ENCODE measurements at regions not wholly inside any gene's neighbourhood (a gene's known extent, or its start where the extent isn't known, plus 50 kb on each side); places are given as distances from the start of the nearest gene placed in this dataset.

GRCh38 chr10:61263518-61263917 is 189.7 kb downstream of the TMEM26 start:
- Mint-ChIP-seq H3K4me1 (no peaks in the 10 kb centered on the region), H3K27me3 (peaks cover 34% of the 10 kb centered on the region), H3K27ac (no peak overlapping the region), H3K9me3 (ENCODE audit: insufficient read depth) (peaks cover 7% of the 10 kb centered on the region), H3K4me3 (no peak overlapping the region)
- DNase-seq (no peak), ATAC-seq (ENCODE audit: low read depth) (no peak)
- no peak overlapping the region for H3K4me2 ChIP-seq (replicated peaks; ENCODE audit: low read depth, low read length, poor library complexity, severe bottlenecking)
- TF ChIP-seq EZH2 (IDR thresholded peaks at IDR 0.05; ENCODE audit: borderline replicate concordance, insufficient read depth, low read depth, low read length, poor library complexity, severe bottlenecking), result no peak
- TF ChIP-seq, protein P1, sequence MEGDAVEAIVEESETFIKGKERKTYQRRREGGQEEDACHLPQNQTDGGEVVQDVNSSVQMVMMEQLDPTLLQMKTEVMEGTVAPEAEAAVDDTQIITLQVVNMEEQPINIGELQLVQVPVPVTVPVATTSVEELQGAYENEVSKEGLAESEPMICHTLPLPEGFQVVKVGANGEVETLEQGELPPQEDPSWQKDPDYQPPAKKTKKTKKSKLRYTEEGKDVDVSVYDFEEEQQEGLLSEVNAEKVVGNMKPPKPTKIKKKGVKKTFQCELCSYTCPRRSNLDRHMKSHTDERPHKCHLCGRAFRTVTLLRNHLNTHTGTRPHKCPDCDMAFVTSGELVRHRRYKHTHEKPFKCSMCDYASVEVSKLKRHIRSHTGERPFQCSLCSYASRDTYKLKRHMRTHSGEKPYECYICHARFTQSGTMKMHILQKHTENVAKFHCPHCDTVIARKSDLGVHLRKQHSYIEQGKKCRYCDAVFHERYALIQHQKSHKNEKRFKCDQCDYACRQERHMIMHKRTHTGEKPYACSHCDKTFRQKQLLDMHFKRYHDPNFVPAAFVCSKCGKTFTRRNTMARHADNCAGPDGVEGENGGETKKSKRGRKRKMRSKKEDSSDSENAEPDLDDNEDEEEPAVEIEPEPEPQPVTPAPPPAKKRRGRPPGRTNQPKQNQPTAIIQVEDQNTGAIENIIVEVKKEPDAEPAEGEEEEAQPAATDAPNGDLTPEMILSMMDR (IDR thresholded peaks at IDR 0.05), result no peak
- intact Hi-C loops (cut with micrococcal nuclease), result no loop called here
- H3K9ac ChIP-seq (ENCODE audit: low read length), result no peak overlapping the region
- H4K20me1 ChIP-seq (ENCODE audit: control insufficient read depth, insufficient read depth, low read length, poor library complexity, severe bottlenecking), result no peaks in the 10 kb centered on the region
- WGBS (ENCODE audit: insufficient coverage), result no CpG with 5 or more reads among the region's 1 CpG
- peaks cover 0 to 10% (median 3%) of the 10 kb centered on the region in 4 experiments for H3K27me3 ChIP-seq (replicated peaks in 1 of 4; ENCODE audit: control extremely low read depth in 1 of 4, control insufficient read depth in 3 of 4, insufficient read depth in 4 of 4, low read length in 3 of 4)
- peaks cover 0 to 5% (median 0%) of the 10 kb centered on the region in 3 donors for H3K9me3 ChIP-seq (ENCODE audit: control extremely low read depth in 1 of 3, control insufficient read depth in 2 of 3, insufficient read depth in 1 of 3, low read length in 2 of 3)
- no peaks in the 10 kb centered on the region for H3K4me1 ChIP-seq (ENCODE audit: control insufficient read depth in 2 of 2, insufficient read depth in 2 of 2, low read length in 2 of 2)
- no peak overlapping the region for H3K4me3 ChIP-seq (ENCODE audit: control extremely low read depth in 1 of 5, extremely low read depth in 1 of 5, insufficient read depth in 1 of 5, low read depth in 2 of 5, low read length in 4 of 5)
- H3K36me3 ChIP-seq (replicated peaks in 1 of 2; ENCODE audit: control extremely low read depth in 1 of 2, control insufficient read depth in 1 of 2, extremely low read depth in 1 of 2, insufficient read depth in 2 of 2, low read length in 1 of 2), result no peaks in the 10 kb centered on the region
- H2AFZ ChIP-seq (ENCODE audit: insufficient read depth, low read depth, low read length, poor library complexity, severe bottlenecking), result no peak overlapping the region
- H3K27ac ChIP-seq (ENCODE audit: low read length in 2 of 2), result no peak overlapping the region
- CTCF ChIA-PET, result no interaction called here
- POLR2A ChIA-PET, result no interaction called here
- no peaks in the 10 kb centered on the region for H3K79me2 ChIP-seq (ENCODE audit: control insufficient read depth, insufficient read depth, low read length)

DNA sequence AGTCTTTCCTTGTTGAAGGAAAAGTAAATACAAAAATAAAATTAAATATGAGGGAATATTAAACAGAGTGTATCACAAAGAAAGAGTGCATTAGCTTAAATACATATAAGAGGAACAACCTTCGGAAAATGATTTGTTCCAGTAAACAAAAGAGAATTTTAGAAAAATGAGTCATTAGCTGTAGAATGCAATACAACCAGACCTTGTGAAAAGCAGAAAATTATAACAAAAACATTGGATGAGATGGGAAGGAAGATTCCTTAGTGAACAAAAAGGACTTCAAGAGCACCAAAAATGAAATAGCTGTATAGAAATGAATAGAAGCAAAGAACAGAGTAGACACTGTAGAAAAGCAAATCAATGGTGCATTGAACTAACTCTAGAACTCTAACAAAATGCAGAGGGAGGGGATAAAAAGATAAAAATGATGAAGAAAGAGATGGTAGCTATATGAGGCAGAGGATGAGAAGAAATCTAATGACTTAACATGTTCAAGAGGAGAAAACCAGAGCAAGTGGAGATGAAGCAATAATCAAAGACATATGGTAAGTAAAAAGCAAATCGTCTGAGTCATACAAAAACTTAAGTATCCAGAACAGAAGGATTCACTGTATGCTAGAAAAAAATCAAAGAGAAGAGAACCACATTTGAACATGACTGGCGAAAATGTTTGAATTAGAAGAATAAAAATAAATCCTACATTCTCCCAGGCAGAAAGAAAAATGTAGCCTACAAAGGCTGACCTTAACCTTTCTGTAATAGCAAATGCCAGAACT is 190.5 kb downstream of the TMEM26 start:
- intact Hi-C loops (cut with micrococcal nuclease), result no loop called here
- Mint-ChIP-seq H3K4me1 (no peaks in the 10 kb centered on the region), H3K4me3 (no peak overlapping the region), H3K27me3 (peaks cover 42% of the 10 kb centered on the region), H3K9me3 (ENCODE audit: insufficient read depth) (peaks cover 7% of the 10 kb centered on the region), H3K27ac (no peak overlapping the region)
- no peak overlapping the region for H3K27ac ChIP-seq (ENCODE audit: low read length in 2 of 2)
- no peaks in the 10 kb centered on the region for H3K4me1 ChIP-seq (ENCODE audit: control insufficient read depth in 2 of 2, insufficient read depth in 2 of 2, low read length in 2 of 2)
- no CpG with 5 or more reads among the region's 3 CpGs for WGBS (ENCODE audit: insufficient coverage)
- H3K79me2 ChIP-seq (ENCODE audit: control insufficient read depth, insufficient read depth, low read length), result no peaks in the 10 kb centered on the region
- no peak overlapping the region for H3K4me2 ChIP-seq (replicated peaks; ENCODE audit: low read depth, low read length, poor library complexity, severe bottlenecking)
- ChIA-PET CTCF (no interaction called here), POLR2A (no interaction called here)
- H3K27me3 ChIP-seq (replicated peaks in 1 of 4; ENCODE audit: control extremely low read depth in 1 of 4, control insufficient read depth in 3 of 4, insufficient read depth in 4 of 4, low read length in 3 of 4), result peaks cover 0 to 10% (median 1%) of the 10 kb centered on the region in 4 experiments
- ATAC-seq (ENCODE audit: low read depth), result no peak
- H2AFZ ChIP-seq (ENCODE audit: insufficient read depth, low read depth, low read length, poor library complexity, severe bottlenecking), result no peak overlapping the region
- TF ChIP-seq, protein P1 (IDR thresholded peaks at IDR 0.05), result no peak
- TF ChIP-seq EZH2 (IDR thresholded peaks at IDR 0.05; ENCODE audit: borderline replicate concordance, insufficient read depth, low read depth, low read length, poor library complexity, severe bottlenecking), result no peak
- no peaks in the 10 kb centered on the region for H4K20me1 ChIP-seq (ENCODE audit: control insufficient read depth, insufficient read depth, low read length, poor library complexity, severe bottlenecking)
- H3K4me3 ChIP-seq (ENCODE audit: control extremely low read depth in 1 of 5, extremely low read depth in 1 of 5, insufficient read depth in 1 of 5, low read depth in 2 of 5, low read length in 4 of 5), result no peak overlapping the region
- no peak for DNase-seq
- no peaks in the 10 kb centered on the region for H3K36me3 ChIP-seq (replicated peaks in 1 of 2; ENCODE audit: control extremely low read depth in 1 of 2, control insufficient read depth in 1 of 2, extremely low read depth in 1 of 2, insufficient read depth in 2 of 2, low read length in 1 of 2)
- peaks cover 0 to 5% (median 0%) of the 10 kb centered on the region in 3 donors for H3K9me3 ChIP-seq (ENCODE audit: control extremely low read depth in 1 of 3, control insufficient read depth in 2 of 3, insufficient read depth in 1 of 3, low read length in 2 of 3)
- no peak overlapping the region for H3K9ac ChIP-seq (ENCODE audit: low read length)

Measured in B cell (primary cell).